ENCODE measurements at regions not wholly inside any gene's neighbourhood (a gene's known extent, or its start where the extent isn't known, plus 50 kb on each side); places are given as distances from the start of the nearest gene placed in this dataset.

GRCh38 chr7:13279854-13280435, 592.5 kb downstream of the ARL4A start:
- H3K4me2 ChIP-seq (ENCODE audit: low read depth, low read length, poor library complexity, severe bottlenecking): no peak overlapping the region
- no peaks in the 10 kb centered on the region for H3K79me2 ChIP-seq (ENCODE audit: insufficient read depth, low read length)
- no peaks in the 10 kb centered on the region for H3K27me3 ChIP-seq (ENCODE audit: low read length)
- H3K27ac ChIP-seq (ENCODE audit: low read depth, low read length): no peak overlapping the region
- no peaks in the 10 kb centered on the region for H3K9me3 ChIP-seq (ENCODE audit: insufficient read depth, low read length)
- no peaks in the 10 kb centered on the region for H3K9me2 ChIP-seq (replicated peaks; ENCODE audit: insufficient read depth, low read length)
- peak; percentile 45 for TF ChIP-seq CTCF (IDR thresholded peaks at IDR 0.05; ENCODE audit: insufficient read depth, low read length, poor library complexity, severe bottlenecking)
- no peak for TF ChIP-seq EZH2phosphoT487 (conservative IDR thresholded peaks at IDR 0.05; ENCODE audit: low read length)
- H2AFZ ChIP-seq (ENCODE audit: low read depth, low read length, severe bottlenecking): no peak overlapping the region
- no peak overlapping the region for H3K9ac ChIP-seq (ENCODE audit: low read length)
- no peaks in the 10 kb centered on the region for H3K36me3 ChIP-seq (ENCODE audit: low read length)
- no peak overlapping the region for H3K4me3 ChIP-seq (ENCODE audit: insufficient read depth, low read length, poor library complexity, severe bottlenecking)
- H3F3A ChIP-seq (ENCODE audit: insufficient read depth): no peaks in the 10 kb centered on the region
- no peaks in the 10 kb centered on the region for H4K20me1 ChIP-seq (ENCODE audit: low read depth, low read length)

- no peaks in the 10 kb centered on the region for H4K20me1 ChIP-seq (ENCODE audit: low read depth, low read length)
- peak overlapping the region; percentile 32 for H2AFZ ChIP-seq (ENCODE audit: low read depth, low read length, severe bottlenecking)
- no peak overlapping the region for H3K4me3 ChIP-seq (ENCODE audit: insufficient read depth, low read length, poor library complexity, severe bottlenecking)
- H3K36me3 ChIP-seq (ENCODE audit: low read length): no peaks in the 10 kb centered on the region
- no peaks in the 10 kb centered on the region for H3K79me2 ChIP-seq (ENCODE audit: insufficient read depth, low read length)
- no peaks in the 10 kb centered on the region for H3K9me2 ChIP-seq (replicated peaks; ENCODE audit: insufficient read depth, low read length)
- no peak for TF ChIP-seq EZH2phosphoT487 (conservative IDR thresholded peaks at IDR 0.05; ENCODE audit: low read length)
- TF ChIP-seq CTCF (IDR thresholded peaks at IDR 0.05; ENCODE audit: insufficient read depth, low read length, poor library complexity, severe bottlenecking): peak; percentile 48
- H3K27ac ChIP-seq (ENCODE audit: low read depth, low read length): no peak overlapping the region
- H3K27me3 ChIP-seq (ENCODE audit: low read length): no peaks in the 10 kb centered on the region
- H3K9me3 ChIP-seq (ENCODE audit: insufficient read depth, low read length): 0 out of 2 replicates have a peak, but pooled peaks cover 4% of the 10 kb centered on the region
- no peaks in the 10 kb centered on the region for H3F3A ChIP-seq (ENCODE audit: insufficient read depth)
- H3K4me2 ChIP-seq (ENCODE audit: low read depth, low read length, poor library complexity, severe bottlenecking): no peak overlapping the region
- H3K9ac ChIP-seq (ENCODE audit: low read length): no peak overlapping the region
These were observed 595.0 kb downstream of the ARL4A start for GRCh38 chr7:13282377-13282980.

GRCh38 chr7:13286916-13287315, 599.5 kb downstream of the ARL4A start:
- no peak overlapping the region for H3K9ac ChIP-seq (ENCODE audit: low read length)
- H3K27me3 ChIP-seq (ENCODE audit: low read length): no peaks in the 10 kb centered on the region
- H3K27ac ChIP-seq (ENCODE audit: low read depth, low read length): no peak overlapping the region
- H3F3A ChIP-seq (ENCODE audit: insufficient read depth): no peaks in the 10 kb centered on the region
- H2AFZ ChIP-seq (ENCODE audit: low read depth, low read length, severe bottlenecking): peak overlapping the region; percentile 38
- H3K36me3 ChIP-seq (ENCODE audit: low read length): no peaks in the 10 kb centered on the region
- 0 out of 2 replicates have a peak, but pooled peaks cover 4% of the 10 kb centered on the region for H3K9me3 ChIP-seq (ENCODE audit: insufficient read depth, low read length)
- no peak overlapping the region for H3K4me3 ChIP-seq (ENCODE audit: insufficient read depth, low read length, poor library complexity, severe bottlenecking)
- no peaks in the 10 kb centered on the region for H4K20me1 ChIP-seq (ENCODE audit: low read depth, low read length)
- H3K9me2 ChIP-seq (replicated peaks; ENCODE audit: insufficient read depth, low read length): no peaks in the 10 kb centered on the region
- no peak for TF ChIP-seq EZH2phosphoT487 (conservative IDR thresholded peaks at IDR 0.05; ENCODE audit: low read length)
- no peak for TF ChIP-seq CTCF (IDR thresholded peaks at IDR 0.05; ENCODE audit: insufficient read depth, low read length, poor library complexity, severe bottlenecking)
- no peaks in the 10 kb centered on the region for H3K79me2 ChIP-seq (ENCODE audit: insufficient read depth, low read length)
- H3K4me2 ChIP-seq (ENCODE audit: low read depth, low read length, poor library complexity, severe bottlenecking): no peak overlapping the region

Measured in SU-DHL-6 (cell line).